GM21528 (cell line): ENCODE measurements at regions not wholly inside any gene's neighbourhood (a gene's known extent, or its start where the extent isn't known, plus 50 kb on each side); places are given as distances from the start of the nearest gene placed in this dataset.

Experiments
- ATAC-seq: cut with Tn5 transposase; IDR thresholded peaks from one replicate; pipeline ENCODE4 v1.9.1; 2021; ENCODE audit warnings: mild to moderate bottlenecking, moderate library complexity; ENCODE audit not compliant: unreplicated experiment, low FRiP score

GRCh38 chr7:35581605-35582210 lies 113.2 kb downstream of the HERPUD2 start:
- no peak for ATAC-seq

- no peak for ATAC-seq
These were observed 118.8 kb downstream of the HERPUD2 start for GRCh38 chr7:35576031-35576573.

- ATAC-seq: no peak
These were observed 123.2 kb downstream of the HERPUD2 start for GRCh38 chr7:35571611-35572240.

GRCh38 chr7:35570937-35571336 lies 124.0 kb downstream of the HERPUD2 start:
- ATAC-seq: no peak

GRCh38 chr7:35565927-35566326 lies 129.0 kb downstream of the HERPUD2 start:
- ATAC-seq: no peak

GRCh38 chr7:35558841-35559240 lies 136.1 kb downstream of the HERPUD2 start:
- ATAC-seq: no peak

GRCh38 chr7:35556515-35557471 lies 138.1 kb downstream of the HERPUD2 start:
- ATAC-seq: no peak

GRCh38 chr7:35555934-35556333 lies 139.0 kb downstream of the HERPUD2 start:
- ATAC-seq: no peak

GRCh38 chr7:35555386-35555785 lies 139.5 kb downstream of the HERPUD2 start:
- ATAC-seq: no peak

- no peak for ATAC-seq
These were observed 141.4 kb downstream of the HERPUD2 start for GRCh38 chr7:35553519-35553918.

GRCh38 chr7:35552691-35553090 lies 142.2 kb downstream of the HERPUD2 start:
- no peak for ATAC-seq

GRCh38 chr7:35551321-35552081 lies 143.4 kb downstream of the HERPUD2 start:
- ATAC-seq: no peak

- no peak for ATAC-seq
These were observed 144.1 kb downstream of the HERPUD2 start for GRCh38 chr7:35550831-35551230.

GRCh38 chr7:35549781-35550180 lies 145.2 kb downstream of the HERPUD2 start:
- no peak for ATAC-seq

GRCh38 chr7:35548291-35548690 lies 146.6 kb downstream of the HERPUD2 start:
- ATAC-seq: no peak

GRCh38 chr7:35546691-35547429 lies 148.1 kb downstream of the HERPUD2 start:
- ATAC-seq: no peak

GRCh38 chr7:35545831-35546230 lies 149.1 kb downstream of the HERPUD2 start:
- no peak for ATAC-seq

GRCh38 chr7:35544028-35544742 lies 150.8 kb downstream of the HERPUD2 start:
- ATAC-seq: no peak
